GM12864 (cell line): ENCODE measurements at regions not wholly inside any gene's neighbourhood (a gene's known extent, or its start where the extent isn't known, plus 50 kb on each side); places are given as distances from the start of the nearest gene placed in this dataset.

Source experiments
- DNase-seq: peaks from one replicate; pipeline ENCODE4 v3.0.0-alpha.2; 2011; ENCODE audit warnings: low read depth
- H3K4me3 ChIP-seq: 2 replicates; pipeline ENCODE4 v1.5.1; 2011; ENCODE audit warnings: mild to moderate bottlenecking, low read depth, low read length, control low read depth
- CTCF ChIP-seq: IDR thresholded peaks from 2 replicates; pipeline ENCODE4 v1.5.1; 2011; ENCODE audit warnings: low read depth, mild to moderate bottlenecking, moderate library complexity, low read length, control low read depth, inconsistent platforms; ENCODE audit errors: missing control alignments

DNA sequence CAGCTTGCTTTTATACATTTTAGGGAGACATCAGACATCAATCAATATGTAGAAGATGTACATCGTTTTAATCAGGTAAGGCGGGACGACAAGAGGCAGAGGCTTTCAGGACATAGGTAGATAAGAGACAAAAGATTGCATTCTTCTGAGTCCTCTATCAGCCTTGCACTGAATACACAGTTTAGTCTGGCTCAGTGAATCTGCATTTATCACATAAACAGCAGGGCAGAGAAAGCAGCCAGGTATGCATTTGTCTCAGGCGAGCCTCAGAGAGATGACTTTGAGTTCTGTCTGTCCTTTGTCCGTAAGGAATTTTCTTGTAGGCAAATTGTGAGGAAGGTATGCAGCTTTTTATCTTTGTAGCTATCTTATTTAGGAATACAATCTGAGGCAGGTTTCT, 202.8 kb upstream of the TAS2R1 start:
- no peak for TF ChIP-seq CTCF
- H3K4me3 ChIP-seq = no peak overlapping the region
- DNase-seq = no peak

DNA sequence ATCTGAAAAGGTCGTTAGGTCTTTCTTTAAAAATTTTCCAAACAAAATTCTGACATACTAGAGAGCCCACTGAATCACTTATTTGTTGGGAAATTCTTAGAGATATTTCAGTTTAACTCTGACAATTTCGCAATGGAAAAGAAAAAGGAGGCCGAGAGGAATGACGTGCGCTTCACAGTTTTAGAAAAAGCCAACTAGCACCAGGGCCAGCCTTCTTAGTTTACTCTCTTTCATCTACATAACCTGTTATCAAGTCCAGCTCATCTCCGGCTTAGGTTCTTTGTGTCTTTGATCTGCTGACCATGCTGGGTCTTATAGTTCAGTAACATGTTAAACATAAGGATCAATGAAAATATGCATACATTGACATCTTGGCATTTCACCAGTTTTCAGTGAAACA, 201.7 kb upstream of the TAS2R1 start:
- H3K4me3 ChIP-seq = no peak overlapping the region
- DNase-seq = no peak
- TF ChIP-seq CTCF = no peak

DNA sequence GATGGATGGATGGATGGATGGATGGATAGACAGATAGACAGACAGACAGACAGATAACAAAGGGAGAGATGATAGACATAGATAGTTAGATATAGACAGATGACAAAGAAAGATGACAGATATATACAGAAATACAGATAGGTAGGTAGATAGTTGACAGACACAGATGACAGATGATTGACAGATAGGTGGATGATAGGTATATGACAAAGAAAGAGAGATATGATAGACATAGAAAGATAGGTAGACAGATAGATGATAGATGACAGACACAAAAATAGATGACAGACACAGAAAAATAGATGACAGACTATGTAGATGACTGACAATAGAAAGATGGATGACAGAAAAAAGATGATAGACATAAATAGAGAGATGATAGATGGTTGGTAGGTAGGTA, 200.0 kb upstream of the TAS2R1 start:
- H3K4me3 ChIP-seq = no peak overlapping the region
- no peak for DNase-seq
- no peak for TF ChIP-seq CTCF

- no peak for TF ChIP-seq CTCF
Observed at GRCh38 chr5:9829621-9830020, 199.5 kb upstream of the TAS2R1 start.

GRCh38 chr5:9820691-9821449, 190.7 kb upstream of the TAS2R1 start:
- no peak for TF ChIP-seq CTCF
- no peak for DNase-seq

More at GRCh38 chr5:9829621-9830020, 199.5 kb upstream of the TAS2R1 start:
- H3K4me3 ChIP-seq = no peak overlapping the region
- DNase-seq = no peak

GRCh38 chr5:9818340-9818845, 188.2 kb upstream of the TAS2R1 start:
- no peak for DNase-seq
- H3K4me3 ChIP-seq = no peak overlapping the region
- no peak for TF ChIP-seq CTCF

More at GRCh38 chr5:9820691-9821449, 190.7 kb upstream of the TAS2R1 start:
- no peak overlapping the region for H3K4me3 ChIP-seq

- DNase-seq = no peak
- TF ChIP-seq CTCF = no peak
- no peak overlapping the region for H3K4me3 ChIP-seq
Observed at GRCh38 chr5:9817819-9818218, 187.7 kb upstream of the TAS2R1 start.
